ENCODE measurements at regions not wholly inside any gene's neighbourhood (a gene's known extent, or its start where the extent isn't known, plus 50 kb on each side); places are given as distances from the start of the nearest gene placed in this dataset.
"Not testable (repeated sequence)": the region's sequence is repeated elsewhere in the genome, so short reads cannot be mapped to it uniquely, and the experiment has no call there.

GRCh38 chr2:176424746-176425145 lies 155.5 kb downstream of the MTX2 start:
- no peaks in the 10 kb centered on the region for H3K27me3 ChIP-seq (ENCODE audit: control insufficient read depth, insufficient read depth, low read length, poor library complexity, severe bottlenecking)
- H3K4me3 ChIP-seq (ENCODE audit: insufficient read depth, low read depth, low read length) = no peak overlapping the region
- no peaks in the 10 kb centered on the region for H3K36me3 ChIP-seq (ENCODE audit: control insufficient read depth, insufficient read depth, low read length)
- WGBS, 2 experiments = 28 to 36% methylated on average over 2 of the region's 2 CpGs
- H3K4me1 ChIP-seq (ENCODE audit: control insufficient read depth, insufficient read depth, low read length) = no peaks in the 10 kb centered on the region
- H3K27ac ChIP-seq (ENCODE audit: insufficient read depth, low read depth, low read length, poor library complexity, severe bottlenecking) = no peak overlapping the region
- H3K9me3 ChIP-seq (ENCODE audit: control insufficient read depth, low read length) = no peaks in the 10 kb centered on the region

- H3K9me3 ChIP-seq (ENCODE audit: control insufficient read depth, low read length) = no peaks in the 10 kb centered on the region
- 100% methylated on average over 1 of the region's 2 CpGs; no CpG with 5 or more reads in 1 of the 2 experiments for WGBS, 2 experiments
Measured at GRCh38 chr2:176427549-176427948, 158.3 kb downstream of the MTX2 start.

GRCh38 chr2:176428944-176429469 lies 159.8 kb downstream of the MTX2 start:
- not testable (repeated sequence) for H3K4me3 ChIP-seq (ENCODE audit: insufficient read depth, low read depth, low read length); H3K27ac ChIP-seq (ENCODE audit: insufficient read depth, low read depth, low read length, poor library complexity, severe bottlenecking); H3K9me3 ChIP-seq (ENCODE audit: control insufficient read depth, low read length); H3K4me1 ChIP-seq (ENCODE audit: control insufficient read depth, insufficient read depth, low read length); H3K27me3 ChIP-seq (ENCODE audit: control insufficient read depth, insufficient read depth, low read length, poor library complexity, severe bottlenecking); H3K36me3 ChIP-seq (ENCODE audit: control insufficient read depth, insufficient read depth, low read length)
- 79 to 100% methylated on average over 1 to 5 of the region's 5 CpGs for WGBS, 2 experiments

More at GRCh38 chr2:176427549-176427948, 158.3 kb downstream of the MTX2 start:
- H3K4me1 ChIP-seq (ENCODE audit: control insufficient read depth, insufficient read depth, low read length) = no peaks in the 10 kb centered on the region
- no peaks in the 10 kb centered on the region for H3K27me3 ChIP-seq (ENCODE audit: control insufficient read depth, insufficient read depth, low read length, poor library complexity, severe bottlenecking)
- no peak overlapping the region for H3K4me3 ChIP-seq (ENCODE audit: insufficient read depth, low read depth, low read length)
- no peaks in the 10 kb centered on the region for H3K36me3 ChIP-seq (ENCODE audit: control insufficient read depth, insufficient read depth, low read length)
- no peak overlapping the region for H3K27ac ChIP-seq (ENCODE audit: insufficient read depth, low read depth, low read length, poor library complexity, severe bottlenecking)

GRCh38 chr2:176432434-176432833 lies 163.2 kb downstream of the MTX2 start:
- WGBS, 2 experiments = 85 to 97% methylated on average over 1 of the region's 2 CpGs
- Histone ChIP-seq H3K27me3 (ENCODE audit: control insufficient read depth, insufficient read depth, low read length, poor library complexity, severe bottlenecking) (no peaks in the 10 kb centered on the region), H3K27ac (ENCODE audit: insufficient read depth, low read depth, low read length, poor library complexity, severe bottlenecking) (no peak overlapping the region), H3K9me3 (ENCODE audit: control insufficient read depth, low read length) (no peaks in the 10 kb centered on the region), H3K4me1 (ENCODE audit: control insufficient read depth, insufficient read depth, low read length) (no peaks in the 10 kb centered on the region), H3K4me3 (ENCODE audit: insufficient read depth, low read depth, low read length) (no peak overlapping the region), H3K36me3 (ENCODE audit: control insufficient read depth, insufficient read depth, low read length) (no peaks in the 10 kb centered on the region)

GRCh38 chr2:176435729-176436128 lies 166.5 kb downstream of the MTX2 start:
- Histone ChIP-seq H3K9me3 (ENCODE audit: control insufficient read depth, low read length) (no peaks in the 10 kb centered on the region), H3K4me1 (ENCODE audit: control insufficient read depth, insufficient read depth, low read length) (no peaks in the 10 kb centered on the region), H3K27me3 (ENCODE audit: control insufficient read depth, insufficient read depth, low read length, poor library complexity, severe bottlenecking) (no peaks in the 10 kb centered on the region), H3K4me3 (ENCODE audit: insufficient read depth, low read depth, low read length) (no peak overlapping the region), H3K27ac (ENCODE audit: insufficient read depth, low read depth, low read length, poor library complexity, severe bottlenecking) (no peak overlapping the region), H3K36me3 (ENCODE audit: control insufficient read depth, insufficient read depth, low read length) (no peaks in the 10 kb centered on the region)
- 88 to 100% methylated on average over 1 to 2 of the region's 3 CpGs for WGBS, 2 experiments

GRCh38 chr2:176443946-176444345 lies 174.7 kb downstream of the MTX2 start:
- Histone ChIP-seq H3K9me3 (ENCODE audit: control insufficient read depth, low read length) (no peaks in the 10 kb centered on the region), H3K36me3 (ENCODE audit: control insufficient read depth, insufficient read depth, low read length) (no peaks in the 10 kb centered on the region), H3K4me1 (ENCODE audit: control insufficient read depth, insufficient read depth, low read length) (no peaks in the 10 kb centered on the region), H3K27ac (ENCODE audit: insufficient read depth, low read depth, low read length, poor library complexity, severe bottlenecking) (no peak overlapping the region), H3K4me3 (ENCODE audit: insufficient read depth, low read depth, low read length) (no peak overlapping the region), H3K27me3 (ENCODE audit: control insufficient read depth, insufficient read depth, low read length, poor library complexity, severe bottlenecking) (no peaks in the 10 kb centered on the region)
- WGBS, 2 experiments = 86 to 97% methylated on average over 2 of the region's 2 CpGs

- H3K4me1 ChIP-seq (ENCODE audit: control insufficient read depth, insufficient read depth, low read length) = no peaks in the 10 kb centered on the region
- H3K36me3 ChIP-seq (ENCODE audit: control insufficient read depth, insufficient read depth, low read length) = no peaks in the 10 kb centered on the region
- no peaks in the 10 kb centered on the region for H3K9me3 ChIP-seq (ENCODE audit: control insufficient read depth, low read length)
- 93 to 100% methylated on average over 2 to 4 of the region's 4 CpGs for WGBS, 2 experiments
- no peak overlapping the region for H3K27ac ChIP-seq (ENCODE audit: insufficient read depth, low read depth, low read length, poor library complexity, severe bottlenecking)
- H3K27me3 ChIP-seq (ENCODE audit: control insufficient read depth, insufficient read depth, low read length, poor library complexity, severe bottlenecking) = no peaks in the 10 kb centered on the region
- no peak overlapping the region for H3K4me3 ChIP-seq (ENCODE audit: insufficient read depth, low read depth, low read length)
Measured at GRCh38 chr2:176445956-176446355, 176.7 kb downstream of the MTX2 start.

- Histone ChIP-seq H3K27me3 (ENCODE audit: control insufficient read depth, insufficient read depth, low read length, poor library complexity, severe bottlenecking) (no peaks in the 10 kb centered on the region), H3K4me3 (ENCODE audit: insufficient read depth, low read depth, low read length) (no peak overlapping the region), H3K4me1 (ENCODE audit: control insufficient read depth, insufficient read depth, low read length) (no peaks in the 10 kb centered on the region), H3K27ac (ENCODE audit: insufficient read depth, low read depth, low read length, poor library complexity, severe bottlenecking) (no peak overlapping the region), H3K9me3 (ENCODE audit: control insufficient read depth, low read length) (no peaks in the 10 kb centered on the region), H3K36me3 (ENCODE audit: control insufficient read depth, insufficient read depth, low read length) (no peaks in the 10 kb centered on the region)
- WGBS, 2 experiments = 84 to 92% methylated on average over 3 to 4 of the region's 4 CpGs
Measured at GRCh38 chr2:176446718-176447414, 177.6 kb downstream of the MTX2 start.

- H3K9me3 ChIP-seq (ENCODE audit: control insufficient read depth, low read length) = no peaks in the 10 kb centered on the region
- H3K27ac ChIP-seq (ENCODE audit: insufficient read depth, low read depth, low read length, poor library complexity, severe bottlenecking) = no peak overlapping the region
- 96% methylated on average over 1 of the region's 1 CpG for WGBS, 2 experiments
- H3K4me3 ChIP-seq (ENCODE audit: insufficient read depth, low read depth, low read length) = no peak overlapping the region
- no peaks in the 10 kb centered on the region for H3K27me3 ChIP-seq (ENCODE audit: control insufficient read depth, insufficient read depth, low read length, poor library complexity, severe bottlenecking)
- H3K36me3 ChIP-seq (ENCODE audit: control insufficient read depth, insufficient read depth, low read length) = no peaks in the 10 kb centered on the region
- no peaks in the 10 kb centered on the region for H3K4me1 ChIP-seq (ENCODE audit: control insufficient read depth, insufficient read depth, low read length)
Measured at GRCh38 chr2:176447616-176448015, 178.4 kb downstream of the MTX2 start.

- H3K4me1 ChIP-seq (ENCODE audit: control insufficient read depth, insufficient read depth, low read length) = no peaks in the 10 kb centered on the region
- no peak overlapping the region for H3K4me3 ChIP-seq (ENCODE audit: insufficient read depth, low read depth, low read length)
- H3K36me3 ChIP-seq (ENCODE audit: control insufficient read depth, insufficient read depth, low read length) = no peaks in the 10 kb centered on the region
- H3K9me3 ChIP-seq (ENCODE audit: control insufficient read depth, low read length) = no peaks in the 10 kb centered on the region
- 6 to 22% methylated on average over 3 of the region's 3 CpGs for WGBS, 2 experiments
- no peaks in the 10 kb centered on the region for H3K27me3 ChIP-seq (ENCODE audit: control insufficient read depth, insufficient read depth, low read length, poor library complexity, severe bottlenecking)
- H3K27ac ChIP-seq (ENCODE audit: insufficient read depth, low read depth, low read length, poor library complexity, severe bottlenecking) = no peak overlapping the region
Measured at GRCh38 chr2:176449852-176450251, 180.6 kb downstream of the MTX2 start.

Measured in ectodermal cell (in vitro differentiated cells).